HG02981 (cell line): ENCODE measurements at regions not wholly inside any gene's neighbourhood (a gene's known extent, or its start where the extent isn't known, plus 50 kb on each side); places are given as distances from the start of the nearest gene placed in this dataset.
"Not testable (repeated sequence)": the region's sequence is repeated elsewhere in the genome, so short reads cannot be mapped to it uniquely, and the experiment has no call there.

Experiments used
- ATAC-seq: cut with Tn5 transposase; IDR thresholded peaks from one replicate; pipeline ENCODE4 v1.9.1; 2021; ENCODE audit warnings: mild to moderate bottlenecking, moderate library complexity; ENCODE audit not compliant: unreplicated experiment

DNA sequence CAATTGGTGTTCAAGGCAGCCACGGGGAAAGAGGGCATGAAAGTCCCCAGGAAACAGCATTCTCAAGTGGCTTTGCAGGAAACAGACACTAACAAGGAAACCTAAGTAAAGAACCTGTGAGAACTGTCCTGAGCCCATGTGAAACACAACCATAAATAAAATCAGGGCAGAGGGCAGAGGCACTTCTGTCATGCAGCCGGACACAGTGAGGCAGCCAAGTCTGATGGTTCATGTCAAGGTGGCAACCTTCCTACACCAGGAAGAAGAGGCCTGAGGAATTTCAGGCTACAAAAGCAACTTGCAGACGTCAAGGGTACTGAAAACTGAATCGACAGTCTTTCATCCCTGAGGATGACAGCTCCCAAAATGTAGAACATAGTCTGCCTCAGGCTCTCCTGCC is 458.2 kb upstream of the NPVF start:
- ATAC-seq = no peak

- ATAC-seq = no peak
These were observed 457.8 kb upstream of the NFE2L3 start for GRCh38 chr7:25694211-25694610.

- ATAC-seq = no peak
These were observed 457.3 kb upstream of the NFE2L3 start for GRCh38 chr7:25694699-25695098.

DNA sequence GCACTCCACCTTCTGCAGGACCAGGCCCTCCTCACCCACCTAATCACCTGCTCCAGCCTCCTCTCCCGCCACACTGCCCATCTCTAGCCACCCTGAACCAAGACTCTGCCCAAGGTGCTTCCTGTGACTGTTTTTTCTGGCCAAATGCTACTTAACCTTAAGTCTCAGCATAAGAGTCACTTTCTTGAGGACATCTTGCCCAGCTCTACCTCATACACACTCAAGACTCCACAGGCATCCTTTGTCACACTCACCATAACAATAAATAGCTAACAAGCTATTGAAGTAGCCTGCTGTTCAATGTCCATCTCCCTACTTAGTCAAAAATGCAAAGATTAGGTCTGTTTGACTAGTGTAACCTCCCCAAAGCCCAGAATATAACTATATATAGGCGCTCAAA is 455.4 kb upstream of the NFE2L3 start:
- no peak for ATAC-seq

DNA sequence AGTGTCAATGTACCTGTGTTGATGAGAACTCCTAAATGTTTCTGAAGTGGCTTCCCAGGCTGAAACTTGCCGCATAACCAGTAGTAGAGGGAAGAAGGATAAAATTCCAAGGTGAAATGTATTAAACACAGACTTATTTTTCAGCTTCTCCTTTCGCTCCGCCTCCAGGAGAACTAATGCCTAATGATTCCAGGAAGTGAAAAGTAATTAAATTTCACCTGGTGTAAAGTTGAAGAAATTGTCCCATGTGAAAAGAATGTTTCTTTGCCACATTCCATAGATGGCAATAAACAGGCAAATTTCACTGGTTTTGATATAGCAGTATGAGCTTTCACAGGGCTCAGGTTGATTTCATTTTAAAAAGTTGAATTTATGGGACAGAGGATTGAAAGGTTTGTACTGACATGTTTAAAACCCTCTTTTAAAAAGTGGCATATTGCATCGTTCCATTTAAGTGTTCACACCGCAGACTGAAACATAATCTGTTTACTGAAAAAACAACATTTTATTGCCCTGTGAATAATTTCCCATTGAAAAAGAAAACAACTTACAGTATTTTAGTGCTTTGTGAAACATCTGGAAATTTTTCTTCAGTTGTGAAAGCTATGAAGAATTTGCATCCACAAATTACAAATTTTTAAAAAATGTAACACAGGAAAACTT is 453.4 kb upstream of the NFE2L3 start:
- no peak for ATAC-seq

DNA sequence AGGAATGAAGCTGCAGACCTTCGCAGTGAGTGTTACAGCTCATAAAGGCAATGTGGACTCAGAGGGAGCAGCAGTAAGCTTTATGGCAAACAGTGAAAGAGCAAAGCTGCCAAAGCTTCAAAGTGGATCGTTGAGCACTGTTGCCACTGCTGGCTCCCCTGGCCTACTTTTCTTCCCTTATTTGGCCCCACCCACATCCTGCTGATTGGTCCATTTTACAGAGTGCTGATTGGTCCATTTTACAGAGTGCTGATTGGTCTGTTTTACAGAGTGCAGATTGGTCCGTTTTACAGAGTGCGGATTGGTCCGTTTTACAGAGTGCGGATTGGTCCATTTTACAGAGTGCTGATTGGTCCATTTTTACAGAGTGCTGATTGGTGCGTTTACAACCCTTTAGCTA is 451.9 kb upstream of the NFE2L3 start:
- not testable (repeated sequence) for ATAC-seq

DNA sequence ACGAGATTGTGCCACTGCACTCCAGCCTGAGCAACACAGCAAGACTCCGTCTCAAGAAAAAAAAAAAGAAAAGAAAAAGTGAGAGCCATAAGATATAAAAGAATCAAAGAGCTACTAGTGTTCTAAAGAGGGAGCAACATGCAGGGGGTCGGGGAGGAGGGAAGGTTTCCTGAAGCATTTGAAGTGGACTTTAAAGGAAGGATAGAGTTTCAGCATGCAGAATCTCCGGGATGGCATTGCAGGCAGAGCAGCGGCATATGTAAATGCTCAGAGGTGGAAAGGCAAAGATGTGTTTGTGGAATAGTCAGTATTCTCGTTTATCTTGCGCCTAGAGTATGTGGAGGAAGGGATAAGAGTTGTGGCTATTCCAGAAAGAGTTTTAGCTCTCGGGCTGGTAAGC is 447.6 kb upstream of the NFE2L3 start:
- no peak for ATAC-seq

DNA sequence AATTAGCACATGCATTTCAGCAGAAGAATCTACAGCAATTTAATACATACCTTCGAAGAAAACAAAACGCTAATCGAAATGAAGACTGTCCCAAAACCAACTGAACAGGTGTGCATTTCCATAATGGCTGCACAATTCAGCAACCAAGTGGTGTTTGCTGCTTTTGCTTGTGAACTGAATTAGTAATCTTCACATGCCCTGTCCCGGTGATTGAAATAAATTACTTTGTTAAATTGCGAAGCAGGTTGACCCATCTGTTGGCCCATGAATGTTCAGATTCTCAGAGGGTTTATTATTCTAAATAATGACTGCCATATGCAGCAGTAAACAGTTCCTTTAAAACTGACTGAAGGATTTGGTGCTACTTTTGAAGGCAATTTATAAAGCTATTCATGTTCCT is 445.2 kb upstream of the NFE2L3 start:
- ATAC-seq = no peak

- no peak for ATAC-seq
These were observed 444.0 kb upstream of the NFE2L3 start for GRCh38 chr7:25707768-25708620.

- no peak for ATAC-seq
These were observed 441.0 kb upstream of the NFE2L3 start for GRCh38 chr7:25710959-25711358.

- no peak for ATAC-seq
These were observed 440.1 kb upstream of the NFE2L3 start for GRCh38 chr7:25711940-25712339.

GRCh38 chr7:25712500-25712899 is 439.5 kb upstream of the NFE2L3 start:
- ATAC-seq = no peak

GRCh38 chr7:25714013-25714412 is 438.0 kb upstream of the NFE2L3 start:
- ATAC-seq = no peak

DNA sequence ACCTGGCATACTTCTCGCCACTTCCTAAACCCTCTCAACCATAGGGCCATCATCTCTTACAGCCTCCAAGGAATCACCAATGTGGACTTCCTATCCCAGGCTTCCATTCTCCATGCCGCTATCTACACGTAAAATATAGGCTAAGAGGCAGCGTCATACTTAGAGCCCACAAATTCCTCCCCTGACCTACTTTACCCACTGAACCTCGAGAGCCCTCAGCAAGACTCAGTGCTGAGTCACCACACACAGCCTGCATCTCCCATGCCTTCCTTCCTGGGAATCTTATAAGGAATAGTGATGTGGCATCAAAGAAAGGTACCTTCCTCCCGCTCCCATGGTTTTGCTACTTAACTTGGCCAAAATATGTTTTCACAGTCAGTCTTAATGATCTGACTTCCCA is 435.6 kb upstream of the NFE2L3 start:
- no peak for ATAC-seq

- ATAC-seq = no peak
These were observed 433.4 kb upstream of the NFE2L3 start for GRCh38 chr7:25718596-25718995.

- ATAC-seq = no peak
These were observed 432.7 kb upstream of the NFE2L3 start for GRCh38 chr7:25719190-25719896.

DNA sequence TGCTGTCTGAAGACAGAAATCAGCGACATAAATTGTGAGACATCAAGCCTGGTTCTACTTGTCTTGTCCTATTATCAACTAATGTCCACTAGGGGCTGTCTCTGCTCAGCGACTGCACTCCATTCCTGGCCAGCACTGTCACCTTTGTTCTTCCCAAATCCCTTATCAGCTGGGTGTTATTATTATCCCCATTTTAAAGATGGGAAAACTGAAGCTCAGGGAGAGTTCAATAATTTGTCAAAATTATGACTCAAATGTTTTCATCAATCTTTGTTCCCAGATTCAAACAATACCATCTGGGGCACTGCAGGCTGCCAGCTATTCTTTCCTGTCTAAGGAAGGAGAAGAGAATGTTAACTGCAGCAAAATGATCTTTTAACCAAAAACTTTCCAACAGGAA is 431.6 kb upstream of the NFE2L3 start:
- no peak for ATAC-seq

GRCh38 chr7:25722856-25723255 is 429.1 kb upstream of the NFE2L3 start:
- no peak for ATAC-seq

DNA sequence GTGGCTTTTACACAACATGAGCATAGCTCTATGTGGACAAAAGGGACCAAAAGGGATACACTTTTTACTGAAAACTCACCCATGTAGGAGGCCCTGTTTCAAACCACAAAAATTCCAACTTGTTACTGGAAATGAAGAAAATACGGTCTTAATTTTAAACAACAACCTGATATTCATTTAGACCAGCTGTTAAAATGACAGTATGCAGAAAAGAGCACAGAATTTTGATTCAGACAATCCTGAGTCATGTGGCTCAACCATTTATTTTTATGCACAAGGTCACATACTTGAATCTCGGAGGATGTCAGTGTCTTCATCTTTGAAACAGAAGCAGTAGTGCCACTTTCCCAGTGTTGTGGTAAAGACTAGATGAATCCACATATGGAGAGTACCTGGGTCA is 426.5 kb upstream of the NFE2L3 start:
- ATAC-seq = no peak

GRCh38 chr7:25726170-25726780 is 425.7 kb upstream of the NFE2L3 start:
- no peak for ATAC-seq

- no peak for ATAC-seq
These were observed 425.2 kb upstream of the NFE2L3 start for GRCh38 chr7:25726781-25727311.
